ENCODE measurements at regions not wholly inside any gene's neighbourhood (a gene's known extent, or its start where the extent isn't known, plus 50 kb on each side); places are given as distances from the start of the nearest gene placed in this dataset.

GRCh38 chrX:28408017-28408723 lies 179.1 kb upstream of the IL1RAPL1 start:
- no peak overlapping the region for H3K4me3 ChIP-seq (ENCODE audit: low read length in 2 of 2)
- H2AK5ac ChIP-seq (ENCODE audit: low read depth, low read length): no peak overlapping the region
- H2BK120ac ChIP-seq (ENCODE audit: low read depth, low read length): no peak overlapping the region
- no peak overlapping the region for H3K23ac ChIP-seq (ENCODE audit: low read depth, low read length, poor library complexity)
- H2BK15ac ChIP-seq (ENCODE audit: low read length): no peak overlapping the region
- no peak overlapping the region for H2BK5ac ChIP-seq (ENCODE audit: low read length)
- H3K36me3 ChIP-seq (replicated peaks in 1 of 2; ENCODE audit: control insufficient read depth in 2 of 2, insufficient read depth in 2 of 2, low read length in 2 of 2): no peaks in the 10 kb centered on the region
- H2AFZ ChIP-seq (ENCODE audit: low read length): no peak overlapping the region
- H3K79me1 ChIP-seq (ENCODE audit: low read depth, low read length): no peaks in the 10 kb centered on the region
- no peak overlapping the region for H3K18ac ChIP-seq (ENCODE audit: low read length)
- no peak overlapping the region for H4K91ac ChIP-seq (ENCODE audit: low read depth, low read length, poor library complexity)
- H3K9ac ChIP-seq (ENCODE audit: low read depth, low read length, poor library complexity): no peak overlapping the region
- no peak overlapping the region for H3K27ac ChIP-seq (replicated peaks; ENCODE audit: low read length)
- H3K9me3 ChIP-seq (replicated peaks in 1 of 2; ENCODE audit: control insufficient read depth in 2 of 2, insufficient read depth in 1 of 2, low read depth in 1 of 2, low read length in 2 of 2): no peaks in the 10 kb centered on the region
- H2BK12ac ChIP-seq (ENCODE audit: low read length): no peak overlapping the region
- no peaks in the 10 kb centered on the region for H3K27me3 ChIP-seq (ENCODE audit: control insufficient read depth in 3 of 3, insufficient read depth in 3 of 3, low read depth in 1 of 3, low read length in 3 of 3)
- H3K4ac ChIP-seq (ENCODE audit: low read length): no peak overlapping the region
- no peak overlapping the region for H3K4me2 ChIP-seq (ENCODE audit: insufficient read depth, low read length, poor library complexity, severe bottlenecking)
- no peak overlapping the region for H3K14ac ChIP-seq (ENCODE audit: low read length)
- no peak overlapping the region for H4K8ac ChIP-seq (ENCODE audit: low read depth, low read length)
- DNase-seq (ENCODE audit: low spot score): no peak
- H3K4me1 ChIP-seq (ENCODE audit: control insufficient read depth in 2 of 2, insufficient read depth in 1 of 2, low read depth in 1 of 2, low read length in 2 of 2): no peaks in the 10 kb centered on the region

GRCh38 chrX:28398342-28398741 lies 188.9 kb upstream of the IL1RAPL1 start:
- Histone ChIP-seq H3K36me3 (replicated peaks in 1 of 2; ENCODE audit: control insufficient read depth in 2 of 2, insufficient read depth in 2 of 2, low read length in 2 of 2) (no peaks in the 10 kb centered on the region), H2AK5ac (ENCODE audit: low read depth, low read length) (no peak overlapping the region), H3K4me1 (ENCODE audit: control insufficient read depth in 2 of 2, insufficient read depth in 1 of 2, low read depth in 1 of 2, low read length in 2 of 2) (no peaks in the 10 kb centered on the region), H2BK12ac (ENCODE audit: low read length) (no peak overlapping the region), H3K4me3 (ENCODE audit: low read length in 2 of 2) (no peak overlapping the region), H3K79me1 (ENCODE audit: low read depth, low read length) (no peaks in the 10 kb centered on the region), H3K4ac (ENCODE audit: low read length) (no peak overlapping the region), H3K23ac (ENCODE audit: low read depth, low read length, poor library complexity) (no peak overlapping the region), H3K27ac (replicated peaks; ENCODE audit: low read length) (no peak overlapping the region), H2BK120ac (ENCODE audit: low read depth, low read length) (no peak overlapping the region), H3K9ac (ENCODE audit: low read depth, low read length, poor library complexity) (no peak overlapping the region), H2BK5ac (ENCODE audit: low read length) (no peak overlapping the region), H3K4me2 (ENCODE audit: insufficient read depth, low read length, poor library complexity, severe bottlenecking) (no peak overlapping the region), H4K8ac (ENCODE audit: low read depth, low read length) (no peak overlapping the region), H2AFZ (ENCODE audit: low read length) (no peak overlapping the region), H4K91ac (ENCODE audit: low read depth, low read length, poor library complexity) (no peak overlapping the region), H2BK15ac (ENCODE audit: low read length) (no peak overlapping the region), H3K14ac (ENCODE audit: low read length) (no peak overlapping the region), H3K9me3 (replicated peaks in 1 of 2; ENCODE audit: control insufficient read depth in 2 of 2, insufficient read depth in 1 of 2, low read depth in 1 of 2, low read length in 2 of 2) (no peaks in the 10 kb centered on the region), H3K18ac (ENCODE audit: low read length) (no peak overlapping the region), H3K27me3 (ENCODE audit: control insufficient read depth in 3 of 3, insufficient read depth in 3 of 3, low read depth in 1 of 3, low read length in 3 of 3) (no peaks in the 10 kb centered on the region)
- no CpG with 5 or more reads among the region's 2 CpGs for WGBS, 2 donors (ENCODE audit: extremely low coverage in 2 of 2, insufficient read length in 2 of 2, insufficient replicate concordance in 1 of 2)
- DNase-seq (ENCODE audit: low spot score): no peak

GRCh38 chrX:28391528-28391927 lies 195.7 kb upstream of the IL1RAPL1 start:
- Histone ChIP-seq H2AK5ac (ENCODE audit: low read depth, low read length) (no peak overlapping the region), H3K79me1 (ENCODE audit: low read depth, low read length) (no peaks in the 10 kb centered on the region), H4K8ac (ENCODE audit: low read depth, low read length) (no peak overlapping the region), H3K18ac (ENCODE audit: low read length) (no peak overlapping the region), H3K14ac (ENCODE audit: low read length) (no peak overlapping the region), H2BK5ac (ENCODE audit: low read length) (no peak overlapping the region), H3K23ac (ENCODE audit: low read depth, low read length, poor library complexity) (no peak overlapping the region), H3K36me3 (replicated peaks in 1 of 2; ENCODE audit: control insufficient read depth in 2 of 2, insufficient read depth in 2 of 2, low read length in 2 of 2) (no peaks in the 10 kb centered on the region), H3K9ac (ENCODE audit: low read depth, low read length, poor library complexity) (no peak overlapping the region), H3K4me2 (ENCODE audit: insufficient read depth, low read length, poor library complexity, severe bottlenecking) (no peak overlapping the region), H2BK15ac (ENCODE audit: low read length) (no peak overlapping the region), H3K4ac (ENCODE audit: low read length) (no peak overlapping the region), H3K4me3 (ENCODE audit: low read length in 2 of 2) (no peak overlapping the region), H2BK12ac (ENCODE audit: low read length) (no peak overlapping the region), H3K27me3 (ENCODE audit: control insufficient read depth in 3 of 3, insufficient read depth in 3 of 3, low read depth in 1 of 3, low read length in 3 of 3) (no peaks in the 10 kb centered on the region), H4K91ac (ENCODE audit: low read depth, low read length, poor library complexity) (no peak overlapping the region), H3K4me1 (ENCODE audit: control insufficient read depth in 2 of 2, insufficient read depth in 1 of 2, low read depth in 1 of 2, low read length in 2 of 2) (no peaks in the 10 kb centered on the region), H2BK120ac (ENCODE audit: low read depth, low read length) (no peak overlapping the region), H3K9me3 (replicated peaks in 1 of 2; ENCODE audit: control insufficient read depth in 2 of 2, insufficient read depth in 1 of 2, low read depth in 1 of 2, low read length in 2 of 2) (no peaks in the 10 kb centered on the region), H3K27ac (replicated peaks; ENCODE audit: low read length) (no peak overlapping the region), H2AFZ (ENCODE audit: low read length) (no peak overlapping the region)
- no peak for DNase-seq (ENCODE audit: low spot score)
- WGBS, 2 donors (ENCODE audit: extremely low coverage in 2 of 2, insufficient read length in 2 of 2, insufficient replicate concordance in 1 of 2): no CpG with 5 or more reads among the region's 5 CpGs

- Histone ChIP-seq H3K14ac (ENCODE audit: low read length) (no peak overlapping the region), H3K23ac (ENCODE audit: low read depth, low read length, poor library complexity) (no peak overlapping the region)
- WGBS, 2 donors (ENCODE audit: extremely low coverage in 2 of 2, insufficient read length in 2 of 2, insufficient replicate concordance in 1 of 2): no CpG with 5 or more reads among the region's 3 CpGs
Measured at GRCh38 chrX:28379103-28379502, 208.1 kb upstream of the IL1RAPL1 start.

More at GRCh38 chrX:28379103-28379502, 208.1 kb upstream of the IL1RAPL1 start:
- H3K4me1 ChIP-seq (ENCODE audit: control insufficient read depth in 2 of 2, insufficient read depth in 1 of 2, low read depth in 1 of 2, low read length in 2 of 2): no peaks in the 10 kb centered on the region
- no peak overlapping the region for H3K18ac ChIP-seq (ENCODE audit: low read length)
- no peak overlapping the region for H3K4ac ChIP-seq (ENCODE audit: low read length)
- no peak overlapping the region for H2BK15ac ChIP-seq (ENCODE audit: low read length)
- H2BK120ac ChIP-seq (ENCODE audit: low read depth, low read length): no peak overlapping the region
- no peak overlapping the region for H2AFZ ChIP-seq (ENCODE audit: low read length)
- H2BK12ac ChIP-seq (ENCODE audit: low read length): no peak overlapping the region
- H3K27me3 ChIP-seq (ENCODE audit: control insufficient read depth in 3 of 3, insufficient read depth in 3 of 3, low read depth in 1 of 3, low read length in 3 of 3): no peaks in the 10 kb centered on the region
- no peak overlapping the region for H4K91ac ChIP-seq (ENCODE audit: low read depth, low read length, poor library complexity)
- no peaks in the 10 kb centered on the region for H3K79me1 ChIP-seq (ENCODE audit: low read depth, low read length)
- H2BK5ac ChIP-seq (ENCODE audit: low read length): no peak overlapping the region
- no peak overlapping the region for H2AK5ac ChIP-seq (ENCODE audit: low read depth, low read length)
- no peak overlapping the region for H3K4me3 ChIP-seq (ENCODE audit: low read length in 2 of 2)
- no peak overlapping the region for H4K8ac ChIP-seq (ENCODE audit: low read depth, low read length)
- H3K36me3 ChIP-seq (replicated peaks in 1 of 2; ENCODE audit: control insufficient read depth in 2 of 2, insufficient read depth in 2 of 2, low read length in 2 of 2): no peaks in the 10 kb centered on the region
- H3K9me3 ChIP-seq (replicated peaks in 1 of 2; ENCODE audit: control insufficient read depth in 2 of 2, insufficient read depth in 1 of 2, low read depth in 1 of 2, low read length in 2 of 2): no peaks in the 10 kb centered on the region
- no peak for DNase-seq (ENCODE audit: low spot score)
- no peak overlapping the region for H3K27ac ChIP-seq (replicated peaks; ENCODE audit: low read length)
- no peak overlapping the region for H3K4me2 ChIP-seq (ENCODE audit: insufficient read depth, low read length, poor library complexity, severe bottlenecking)
- H3K9ac ChIP-seq (ENCODE audit: low read depth, low read length, poor library complexity): no peak overlapping the region
